GM10266 (cell line): ENCODE measurements at regions not wholly inside any gene's neighbourhood (a gene's known extent, or its start where the extent isn't known, plus 50 kb on each side); places are given as distances from the start of the nearest gene placed in this dataset.
"Not testable (repeated sequence)": the region's sequence is repeated elsewhere in the genome, so short reads cannot be mapped to it uniquely, and the experiment has no call there.

Experiments used
- DNase-seq: peaks from one replicate; pipeline ENCODE4 v3.0.0; 2012; ENCODE audit errors: extremely low spot score
- TF ChIP-seq, protein P1 (sequence below): IDR thresholded peaks from 2 replicates; pipeline ENCODE4 v1.5.1; 2012; ENCODE audit warnings: mild to moderate bottlenecking, low read depth; ENCODE audit not compliant: control insufficient read depth, insufficient read depth; ENCODE audit errors: missing control alignments

DNA sequence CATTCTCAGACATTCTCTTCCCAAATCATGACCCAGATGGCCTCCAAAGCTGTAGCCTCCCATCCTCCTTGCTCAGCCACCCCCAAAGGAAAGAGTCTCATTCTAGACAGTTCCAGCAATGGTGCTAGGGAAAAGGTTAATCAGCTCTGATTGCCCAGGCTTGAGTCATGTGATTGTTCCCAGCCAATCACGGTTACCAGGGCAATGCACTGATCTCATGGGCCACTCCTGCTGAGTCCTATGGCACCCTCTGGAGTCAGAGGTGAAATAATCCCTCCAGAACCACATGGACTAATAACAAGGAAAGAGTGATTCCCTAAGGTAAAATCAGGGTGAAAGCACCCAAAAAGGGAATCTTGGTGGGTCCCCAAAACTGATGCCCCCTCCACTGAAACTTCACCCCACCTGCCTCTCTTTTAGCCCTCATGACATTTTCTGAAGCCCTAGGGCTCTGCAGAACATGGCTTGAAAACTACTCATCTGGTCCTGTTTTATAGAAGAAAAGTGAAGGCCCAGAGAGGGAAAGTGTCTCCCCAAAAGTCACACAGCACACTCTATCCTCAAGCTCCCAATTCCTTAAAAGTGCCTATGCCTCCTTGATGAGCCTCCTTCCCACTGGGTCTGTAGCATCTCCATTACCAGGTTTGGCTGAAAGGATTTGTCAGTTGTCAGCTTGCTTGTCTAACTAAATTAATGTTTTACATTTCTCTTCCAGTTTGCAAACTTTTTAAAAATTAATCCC lies 203.7 kb downstream of the MN1 start:
- TF ChIP-seq, protein P1, sequence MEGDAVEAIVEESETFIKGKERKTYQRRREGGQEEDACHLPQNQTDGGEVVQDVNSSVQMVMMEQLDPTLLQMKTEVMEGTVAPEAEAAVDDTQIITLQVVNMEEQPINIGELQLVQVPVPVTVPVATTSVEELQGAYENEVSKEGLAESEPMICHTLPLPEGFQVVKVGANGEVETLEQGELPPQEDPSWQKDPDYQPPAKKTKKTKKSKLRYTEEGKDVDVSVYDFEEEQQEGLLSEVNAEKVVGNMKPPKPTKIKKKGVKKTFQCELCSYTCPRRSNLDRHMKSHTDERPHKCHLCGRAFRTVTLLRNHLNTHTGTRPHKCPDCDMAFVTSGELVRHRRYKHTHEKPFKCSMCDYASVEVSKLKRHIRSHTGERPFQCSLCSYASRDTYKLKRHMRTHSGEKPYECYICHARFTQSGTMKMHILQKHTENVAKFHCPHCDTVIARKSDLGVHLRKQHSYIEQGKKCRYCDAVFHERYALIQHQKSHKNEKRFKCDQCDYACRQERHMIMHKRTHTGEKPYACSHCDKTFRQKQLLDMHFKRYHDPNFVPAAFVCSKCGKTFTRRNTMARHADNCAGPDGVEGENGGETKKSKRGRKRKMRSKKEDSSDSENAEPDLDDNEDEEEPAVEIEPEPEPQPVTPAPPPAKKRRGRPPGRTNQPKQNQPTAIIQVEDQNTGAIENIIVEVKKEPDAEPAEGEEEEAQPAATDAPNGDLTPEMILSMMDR, result no peak
- DNase-seq, result no peak

DNA sequence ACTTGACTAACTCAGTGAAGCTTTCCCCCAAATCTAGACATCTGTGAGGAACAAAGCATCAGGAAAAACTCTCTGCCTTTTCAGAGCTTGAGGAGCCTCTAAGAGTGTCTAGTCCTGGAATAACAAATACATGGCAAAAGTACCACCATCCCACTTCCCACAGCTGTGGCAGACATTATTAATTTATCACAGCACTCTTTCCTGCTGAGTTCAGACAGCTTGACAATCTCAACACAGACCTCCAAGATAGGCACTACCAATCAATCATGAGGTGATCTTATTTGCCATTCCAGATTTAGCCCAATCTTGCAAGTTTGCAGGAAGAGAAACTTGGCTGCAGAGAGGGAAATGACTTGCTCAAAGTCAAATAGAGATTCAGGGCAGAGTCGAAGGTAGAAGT lies 202.8 kb downstream of the MN1 start:
- TF ChIP-seq, protein P1, result no peak
- DNase-seq, result no peak

DNA sequence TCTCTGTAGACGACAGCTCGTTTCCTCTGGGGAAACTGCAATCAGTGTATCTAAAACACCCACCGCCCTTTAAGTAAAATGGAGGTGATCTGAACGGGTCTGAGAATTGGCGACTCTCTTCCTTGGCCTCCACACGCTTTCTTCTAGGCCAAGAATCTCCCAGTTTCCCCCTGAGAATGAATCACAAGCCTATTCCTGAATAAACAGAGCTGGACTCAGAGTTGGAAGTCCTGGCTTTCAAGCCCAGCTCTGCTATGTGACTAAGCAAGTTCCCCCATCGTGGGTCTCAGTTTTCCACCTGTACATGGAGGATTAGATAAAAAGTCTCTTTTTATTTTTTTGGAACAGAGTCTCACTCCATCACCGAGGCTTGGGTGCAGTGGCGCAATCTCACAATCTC lies 200.4 kb downstream of the MN1 start:
- TF ChIP-seq, protein P1, result no peak
- DNase-seq, result no peak

DNA sequence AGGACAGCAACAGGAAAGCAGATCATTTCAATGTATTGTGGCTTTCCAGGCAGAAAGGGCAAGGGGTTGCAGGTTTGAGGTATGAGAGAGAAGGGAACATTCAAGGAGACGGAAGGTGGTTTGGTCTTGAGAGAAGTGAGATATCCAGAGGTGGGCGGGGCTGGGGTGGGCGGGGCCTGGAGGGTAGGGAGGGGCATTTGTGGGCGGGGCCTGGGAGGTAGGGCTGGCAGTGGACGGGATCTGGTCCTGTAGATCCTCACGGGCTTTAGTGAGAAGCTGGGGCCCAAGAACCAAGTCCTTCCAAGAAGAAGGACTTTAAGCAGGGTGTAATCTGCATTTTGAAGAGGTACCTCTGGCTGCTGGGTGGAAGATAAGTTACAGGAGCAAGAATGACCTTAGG lies 199.2 kb downstream of the MN1 start:
- DNase-seq, result no peak
- TF ChIP-seq, protein P1, result no peak

DNA sequence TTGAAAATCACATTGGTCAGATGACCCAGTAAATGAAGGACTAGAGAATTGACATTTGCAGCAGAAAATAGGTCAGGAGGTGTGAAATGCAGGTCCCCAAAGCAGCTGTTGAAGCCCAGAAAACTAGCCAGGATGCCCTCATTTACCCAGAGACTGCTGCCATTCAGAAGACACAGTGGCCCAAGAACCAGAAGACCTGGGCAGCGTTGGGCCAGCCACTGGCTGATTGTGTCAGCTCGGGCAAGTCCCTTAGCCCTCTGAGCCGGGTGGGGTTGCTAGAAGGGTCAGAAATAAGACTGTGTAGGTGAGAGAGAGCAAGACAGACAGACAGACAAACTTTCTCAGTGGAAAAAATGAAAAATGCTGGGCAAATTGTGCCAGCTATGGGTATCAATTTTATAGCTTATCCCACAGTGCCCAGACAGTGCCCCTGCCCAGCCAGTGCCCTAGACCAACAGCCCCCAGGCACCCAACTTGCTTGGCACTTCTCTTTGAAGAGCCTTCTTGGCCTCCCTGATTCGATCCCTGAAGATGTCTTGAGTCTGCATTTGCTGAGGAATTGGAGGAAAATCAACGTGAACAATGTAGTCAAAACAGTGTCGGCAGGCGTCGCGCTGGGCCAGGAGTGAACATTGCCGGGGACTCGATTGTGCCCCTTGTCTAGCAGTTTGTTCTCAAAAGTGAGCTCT lies 198.3 kb downstream of the MN1 start:
- DNase-seq, result no peak
- TF ChIP-seq, protein P1, result no peak

DNA sequence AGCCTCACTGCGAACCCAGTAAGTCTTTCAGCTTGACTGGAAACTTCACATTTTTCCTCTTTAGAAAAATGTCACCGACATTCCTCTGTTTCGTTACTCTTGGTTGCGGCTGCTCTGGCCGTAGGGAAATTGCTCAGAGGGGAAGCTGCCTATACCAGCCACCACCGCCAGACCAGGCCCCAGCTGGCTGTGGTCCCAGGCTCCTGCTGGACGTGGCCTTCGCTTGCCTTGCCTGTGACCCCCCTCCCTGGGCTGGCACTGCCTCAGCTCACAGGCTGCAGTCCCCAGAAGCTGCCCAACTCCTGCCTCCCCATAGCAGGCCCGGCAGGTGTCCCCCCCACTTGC lies 197.8 kb downstream of the MN1 start:
- TF ChIP-seq, protein P1, result no peak
- DNase-seq, result no peak

DNA sequence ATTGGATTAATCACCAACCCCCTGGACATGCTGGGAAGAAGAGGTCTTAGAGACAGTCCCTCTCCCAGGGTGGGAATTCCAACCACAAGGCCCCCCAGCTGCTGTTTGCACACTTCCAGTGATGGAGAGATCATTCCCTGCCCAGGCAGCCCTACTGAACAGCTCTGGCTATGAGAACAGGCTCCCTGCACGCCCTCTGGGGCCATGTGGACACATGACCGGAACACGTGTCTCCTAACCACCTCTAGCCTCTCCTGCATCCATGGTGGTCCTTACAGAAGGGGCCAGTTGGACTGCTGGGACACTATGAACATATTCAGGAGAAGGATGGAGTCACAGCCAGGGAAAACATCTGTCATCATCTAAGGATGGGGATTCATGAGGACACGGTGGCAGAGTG lies 196.2 kb downstream of the MN1 start:
- TF ChIP-seq, protein P1, result no peak
- DNase-seq, result no peak

DNA sequence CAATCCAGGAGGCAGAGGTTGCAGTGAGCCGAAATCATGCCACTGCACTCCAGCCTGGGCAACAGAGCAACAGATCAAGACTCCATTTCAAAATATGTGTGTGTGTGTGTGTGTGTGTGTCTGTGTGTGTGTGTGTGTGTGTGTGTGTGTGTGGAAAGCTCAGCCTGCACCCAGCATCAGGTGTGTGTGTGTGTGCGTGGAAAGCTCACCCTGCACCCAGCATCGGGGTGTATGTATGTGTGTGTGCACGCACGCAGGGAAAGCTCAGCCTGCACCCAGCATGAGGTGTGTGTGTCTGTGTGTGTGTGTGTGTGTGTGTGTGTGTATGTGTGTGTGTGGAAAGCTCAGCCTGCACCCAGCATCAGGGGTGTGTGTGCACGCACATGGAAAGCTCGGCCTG lies 193.8 kb downstream of the MN1 start:
- not testable (repeated sequence) for DNase-seq
